OCI-LY3 (cell line): ENCODE measurements at regions not wholly inside any gene's neighbourhood (a gene's known extent, or its start where the extent isn't known, plus 50 kb on each side); places are given as distances from the start of the nearest gene placed in this dataset.

ENCODE experiments used
- H2AFZ ChIP-seq: fragments of 200-600, 300-600 bp; shearing (Covaris generic); 2 replicates; pipeline ENCODE4 v1.6.0; 2014; ENCODE audit warnings: antibody characterized with exemption, low read depth, low read length
- H3K27ac ChIP-seq: fragments of 200-600, 300-600 bp; sonication (generic); 2 replicates; pipeline ENCODE4 v1.5.1; 2014; ENCODE audit warnings: mild to moderate bottlenecking, low read length, moderate library complexity, mixed read lengths
- H3K27me3 ChIP-seq: fragments of 200-600, 300-600 bp; sonication (generic); 2 replicates; pipeline ENCODE4 v1.6.1; 2014; ENCODE audit warnings: low read depth, low read length, mixed read lengths
- H3K36me3 ChIP-seq: fragments of 200-600, 300-600 bp; sonication (generic); replicated peaks from 2 replicates; pipeline ENCODE3; 2014; ENCODE audit warnings: low read depth, low read length, mixed read lengths
- H3K4me1 ChIP-seq: fragments of 300-600, 200-600 bp; sonication (generic); 2 replicates; pipeline ENCODE4 v1.6.1; 2014; ENCODE audit warnings: low read length, mixed read lengths
- H3K4me2 ChIP-seq: fragments of 200-600, 300-600 bp; sonication (generic); 2 replicates; pipeline ENCODE4 v1.6.1; 2014; ENCODE audit warnings: low read length, mixed read lengths
- H3K4me3 ChIP-seq: fragments of 300-600, 200-600 bp; sonication (generic); 2 replicates; pipeline ENCODE4 v1.5.1; 2014; ENCODE audit warnings: antibody characterized with exemption, mild to moderate bottlenecking, low read length, moderate library complexity
- H3K79me2 ChIP-seq: fragments of 300-600, 200-600 bp; shearing (Covaris generic); 2 replicates; pipeline ENCODE4 v1.6.1; 2014; ENCODE audit warnings: mild to moderate bottlenecking, low read length, mixed read lengths
- H3K9ac ChIP-seq: fragments of 300-600, 200-600 bp; shearing (Covaris generic); 2 replicates; pipeline ENCODE4 v1.6.0; 2014; ENCODE audit warnings: mild to moderate bottlenecking, low read length, moderate library complexity
- H3K9me3 ChIP-seq: fragments of 200-600, 300-600 bp; shearing (Covaris generic); 2 replicates; pipeline ENCODE4 v1.6.1; 2014; ENCODE audit warnings: low read length, mixed read lengths; ENCODE audit not compliant: insufficient read depth
- H4K20me1 ChIP-seq: fragments of 200-600, 300-600 bp; sonication (generic); 2 replicates; pipeline ENCODE4 v1.6.1; 2016; ENCODE audit warnings: low read length, mixed read lengths; ENCODE audit not compliant: insufficient read depth
- EZH2phosphoT487 ChIP-seq: fragments of 200-600 bp; shearing (Covaris generic); IDR thresholded peaks from 2 replicates; pipeline ENCODE4 v1.6.1; 2018; ENCODE audit warnings: antibody characterized with exemption, mixed run types, low read depth
- TF ChIP-seq, protein P1 (sequence below): fragments of 200-600, 300-600 bp; sonication (generic); IDR thresholded peaks from 2 replicates; pipeline ENCODE4 v1.5.1; 2014; ENCODE audit warnings: antibody characterized with exemption, low read length, low read depth

DNA sequence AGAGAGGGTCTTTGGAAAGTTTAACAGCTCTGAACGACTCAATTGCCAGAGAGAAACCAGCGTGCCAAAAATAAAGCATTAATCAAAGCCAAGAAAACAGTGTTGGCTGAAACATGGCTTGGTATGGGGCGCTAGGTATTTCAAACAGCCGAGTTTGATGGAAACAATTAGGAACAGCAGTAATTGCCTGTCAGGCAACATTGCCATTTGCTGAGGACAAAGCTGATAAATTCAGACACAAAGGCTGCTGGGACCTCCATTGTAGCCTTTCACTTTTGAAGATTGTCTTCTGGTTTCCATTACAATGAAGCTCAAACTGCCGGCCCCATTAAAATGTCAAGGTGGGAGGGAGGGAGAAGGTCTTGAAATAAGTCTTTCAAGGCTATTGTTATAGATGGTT is 125.4 kb upstream of the SPDL1 start:
- Histone ChIP-seq H4K20me1 (no peaks in the 10 kb centered on the region), H3K27ac (no peak overlapping the region), H3K4me1 (no peaks in the 10 kb centered on the region), H3K9ac (no peak overlapping the region), H3K36me3 (no peaks in the 10 kb centered on the region), H2AFZ (no peak overlapping the region), H3K79me2 (no peaks in the 10 kb centered on the region), H3K4me3 (no peak overlapping the region), H3K9me3 (no peaks in the 10 kb centered on the region), H3K4me2 (no peak overlapping the region), H3K27me3 (peaks cover 49% of the 10 kb centered on the region)
- TF ChIP-seq, protein P1, sequence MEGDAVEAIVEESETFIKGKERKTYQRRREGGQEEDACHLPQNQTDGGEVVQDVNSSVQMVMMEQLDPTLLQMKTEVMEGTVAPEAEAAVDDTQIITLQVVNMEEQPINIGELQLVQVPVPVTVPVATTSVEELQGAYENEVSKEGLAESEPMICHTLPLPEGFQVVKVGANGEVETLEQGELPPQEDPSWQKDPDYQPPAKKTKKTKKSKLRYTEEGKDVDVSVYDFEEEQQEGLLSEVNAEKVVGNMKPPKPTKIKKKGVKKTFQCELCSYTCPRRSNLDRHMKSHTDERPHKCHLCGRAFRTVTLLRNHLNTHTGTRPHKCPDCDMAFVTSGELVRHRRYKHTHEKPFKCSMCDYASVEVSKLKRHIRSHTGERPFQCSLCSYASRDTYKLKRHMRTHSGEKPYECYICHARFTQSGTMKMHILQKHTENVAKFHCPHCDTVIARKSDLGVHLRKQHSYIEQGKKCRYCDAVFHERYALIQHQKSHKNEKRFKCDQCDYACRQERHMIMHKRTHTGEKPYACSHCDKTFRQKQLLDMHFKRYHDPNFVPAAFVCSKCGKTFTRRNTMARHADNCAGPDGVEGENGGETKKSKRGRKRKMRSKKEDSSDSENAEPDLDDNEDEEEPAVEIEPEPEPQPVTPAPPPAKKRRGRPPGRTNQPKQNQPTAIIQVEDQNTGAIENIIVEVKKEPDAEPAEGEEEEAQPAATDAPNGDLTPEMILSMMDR: no peak
- no peak for TF ChIP-seq EZH2phosphoT487

DNA sequence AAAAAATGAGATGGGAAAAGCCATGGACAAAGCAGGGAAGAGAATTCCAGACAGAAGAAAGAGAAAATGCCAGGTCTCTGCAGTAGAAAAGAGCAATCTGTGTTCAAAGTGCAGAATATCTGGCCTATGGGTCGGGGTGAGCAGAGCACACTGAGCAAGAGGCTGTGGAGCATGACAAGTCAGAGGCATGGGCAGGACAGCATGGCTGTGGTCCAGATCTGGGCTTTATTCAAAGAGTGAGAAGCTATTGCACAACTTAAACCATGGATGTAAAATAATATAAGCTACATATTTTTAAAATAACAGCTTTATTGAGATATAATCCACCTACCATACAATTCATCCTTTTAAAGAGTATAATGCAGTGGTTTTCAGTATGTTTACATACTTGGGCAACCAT is 133.1 kb upstream of the SPDL1 start:
- Histone ChIP-seq H3K27ac (no peak overlapping the region), H3K36me3 (no peaks in the 10 kb centered on the region), H3K27me3 (peaks cover 28% of the 10 kb centered on the region), H3K9me3 (no peaks in the 10 kb centered on the region), H3K4me1 (peaks cover 8% of the 10 kb centered on the region), H3K4me2 (no peak overlapping the region), H3K79me2 (no peaks in the 10 kb centered on the region), H2AFZ (no peak overlapping the region), H4K20me1 (no peaks in the 10 kb centered on the region), H3K9ac (no peak overlapping the region), H3K4me3 (no peak overlapping the region)
- no peak for TF ChIP-seq EZH2phosphoT487
- TF ChIP-seq, protein P1: no peak

DNA sequence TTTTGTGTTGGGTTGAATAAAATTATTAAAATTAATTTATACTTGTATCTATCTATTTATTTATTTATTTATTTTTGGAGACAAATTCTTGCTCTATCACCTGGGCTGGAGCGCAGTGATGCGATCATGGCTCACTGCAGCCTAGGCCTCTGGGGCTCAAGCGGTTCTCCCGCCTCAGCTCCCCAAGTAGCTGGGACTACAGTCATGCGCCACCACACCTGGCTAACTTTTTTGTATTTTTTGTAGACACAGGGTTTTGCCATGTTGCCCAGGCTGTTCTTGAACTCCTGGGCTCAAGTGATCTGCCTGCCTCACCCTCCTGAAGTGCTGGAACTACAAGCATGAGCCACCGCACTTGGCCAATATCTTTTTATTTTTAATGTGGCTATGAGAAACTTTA is 134.7 kb upstream of the SPDL1 start:
- Histone ChIP-seq H3K4me3 (no peak overlapping the region), H3K36me3 (no peaks in the 10 kb centered on the region), H3K9ac (no peak overlapping the region), H3K27me3 (peaks cover 30% of the 10 kb centered on the region), H3K79me2 (no peaks in the 10 kb centered on the region), H2AFZ (no peak overlapping the region), H3K4me2 (no peak overlapping the region), H4K20me1 (no peaks in the 10 kb centered on the region), H3K9me3 (no peaks in the 10 kb centered on the region), H3K4me1 (peaks cover 8% of the 10 kb centered on the region), H3K27ac (no peak overlapping the region)
- TF ChIP-seq, protein P1: no peak
- TF ChIP-seq EZH2phosphoT487: no peak

GRCh38 chr5:169445191-169445590 is 138.4 kb upstream of the SPDL1 start:
- Histone ChIP-seq H4K20me1 (no peaks in the 10 kb centered on the region), H2AFZ (no peak overlapping the region), H3K4me2 (no peak overlapping the region), H3K27ac (no peak overlapping the region), H3K9ac (no peak overlapping the region), H3K79me2 (no peaks in the 10 kb centered on the region), H3K4me3 (no peak overlapping the region), H3K27me3 (peaks cover 47% of the 10 kb centered on the region), H3K36me3 (no peaks in the 10 kb centered on the region), H3K4me1 (peaks cover 8% of the 10 kb centered on the region), H3K9me3 (no peaks in the 10 kb centered on the region)
- no peak for TF ChIP-seq EZH2phosphoT487
- TF ChIP-seq, protein P1: no peak
